Endothelial cell of umbilical vein (primary cell): ENCODE measurements at regions not wholly inside any gene's neighbourhood (a gene's known extent, or its start where the extent isn't known, plus 50 kb on each side); places are given as distances from the start of the nearest gene placed in this dataset.
"Not testable (repeated sequence)": the region's sequence is repeated elsewhere in the genome, so short reads cannot be mapped to it uniquely, and the experiment has no call there.

ENCODE experiments used
- BruUV-seq: library from RNA; stranded (reverse); fragments of 400-500 nt; replicated peaks from 2 replicates; lab custom pipeline; 2021; lab: Mats Ljungman, UMichigan
- CTCF ChIA-PET: fragments of 300-600, 350-600 bp; sonication (Branson Sonifier 250); formaldehyde crosslinking; loops from one replicate; lab custom pipeline; 2021; ENCODE audit warnings: antibody characterized with exemption, inconsistent platforms; lab: Charles Lee
- POLR2A ChIA-PET: fragments of 300-600, 350-600 bp; sonication (Branson Sonifier 250); formaldehyde crosslinking; loops from one replicate; lab custom pipeline; 2021; ENCODE audit warnings: antibody characterized with exemption, inconsistent platforms; lab: Charles Lee
- DNase-seq: peaks from one replicate; pipeline ENCODE4 v3.0.0-alpha.2; 2011; ENCODE audit warnings: low read depth, low spot score
- FAIRE-seq: peaks from 2 replicates; lab custom pipeline; 2011; peaks lifted over from hg19 to GRCh38; lab: Jason Lieb, UNC
- H2AFZ ChIP-seq: 2 replicates; pipeline ENCODE4 v1.6.0; 2012; ENCODE audit warnings: low read depth, low read length, control low read depth, inconsistent platforms
- H3K27ac ChIP-seq: 2 replicates; pipeline ENCODE4 v1.5.1; 2011; ENCODE audit warnings: low read depth, mild to moderate bottlenecking, control low read depth, low read length, moderate library complexity; ENCODE audit not compliant: insufficient read depth
- H3K27me3 ChIP-seq, 2 experiments: 2 replicates each; pipeline versions ENCODE4 v1.6.0 to v1.6.1; 2011; ENCODE audit warnings: low read length in 2 of 2, mixed read lengths in 1 of 2; ENCODE audit not compliant: control insufficient read depth in 2 of 2, insufficient read depth in 2 of 2
- H3K36me3 ChIP-seq, 2 experiments: 2 replicates in 1 of 2; 3 replicates in 1 of 2; pipeline ENCODE4 v1.5.1; 2011; ENCODE audit warnings: low read length in 2 of 2, mild to moderate bottlenecking in 1 of 2, moderate library complexity in 1 of 2; ENCODE audit not compliant: control insufficient read depth in 2 of 2, insufficient read depth in 2 of 2; ENCODE audit errors: extremely low read depth in 1 of 2
- H3K4me1 ChIP-seq: 3 replicates; pipeline ENCODE4 v1.5.1; 2011; ENCODE audit warnings: mild to moderate bottlenecking, low read length; ENCODE audit not compliant: control insufficient read depth, insufficient read depth; ENCODE audit errors: extremely low read depth
- H3K4me2 ChIP-seq: 2 replicates; pipeline ENCODE4 v1.6.1; 2011; ENCODE audit warnings: low read length, control low read depth, mixed read lengths; ENCODE audit not compliant: insufficient read depth
- H3K4me3 ChIP-seq, 3 experiments: fragments of 200-600 bp in 1 of 3; sonication (generic), shearing (Covaris generic) in 1 of 3; replicated peaks in 1 of 3; 2 replicates each; pipeline ENCODE4 v1.5.1; 2011 to 2016; ENCODE audit warnings: control low read depth in 3 of 3, low read length in 3 of 3, mild to moderate bottlenecking in 2 of 3, inconsistent platforms in 1 of 3, low read depth in 1 of 3, moderate library complexity in 1 of 3; ENCODE audit not compliant: insufficient read depth in 1 of 3
- H3K79me2 ChIP-seq: 2 replicates; pipeline ENCODE4 v1.6.0; 2012; ENCODE audit warnings: low read length, inconsistent platforms; ENCODE audit not compliant: control insufficient read depth, insufficient read depth
- H3K9ac ChIP-seq: replicated peaks from 2 replicates; pipeline ENCODE3; 2011; ENCODE audit warnings: low read length, control low read depth; ENCODE audit not compliant: insufficient read depth; ENCODE audit errors: extremely low read depth
- H3K9me1 ChIP-seq: replicated peaks from 3 replicates; pipeline ENCODE4 v1.6.0; 2011; ENCODE audit warnings: mild to moderate bottlenecking, low read length; ENCODE audit not compliant: control insufficient read depth, insufficient read depth; ENCODE audit errors: extremely low read depth
- H3K9me3 ChIP-seq: replicated peaks from 2 replicates; pipeline ENCODE4 v1.5.1; 2012; ENCODE audit warnings: low read length, inconsistent platforms; ENCODE audit not compliant: control insufficient read depth, insufficient read depth
- H4K20me1 ChIP-seq: replicated peaks from 2 replicates; pipeline ENCODE3; 2011; ENCODE audit warnings: mild to moderate bottlenecking, low read length; ENCODE audit not compliant: control insufficient read depth, insufficient read depth; ENCODE audit errors: extremely low read depth
- EZH2 ChIP-seq: IDR thresholded peaks from 2 replicates; pipeline ENCODE4 v1.6.1; 2012; ENCODE audit warnings: borderline replicate concordance, low read depth, mild to moderate bottlenecking, moderate library complexity, low read length, inconsistent platforms; ENCODE audit not compliant: severe bottlenecking
- FOS ChIP-seq: IDR thresholded peaks from 2 replicates; pipeline ENCODE4 v1.6.1; 2011; ENCODE audit warnings: mild to moderate bottlenecking, low read length, moderate library complexity, borderline replicate concordance; ENCODE audit not compliant: insufficient read depth
- GATA2 ChIP-seq: IDR thresholded peaks from 2 replicates; pipeline ENCODE4 v1.7.0; 2011; ENCODE audit warnings: low read depth, mild to moderate bottlenecking, moderate library complexity, mixed read lengths, low read length; ENCODE audit not compliant: insufficient read length, insufficient read depth
- JUN ChIP-seq: IDR thresholded peaks from 2 replicates; pipeline ENCODE4 v1.6.1; 2011; ENCODE audit warnings: borderline replicate concordance, low read depth; ENCODE audit not compliant: insufficient read length, insufficient read depth
- MYC ChIP-seq: IDR thresholded peaks from one replicate; pipeline ENCODE4 v1.6.1; 2011; ENCODE audit warnings: mild to moderate bottlenecking, low read depth, low read length
- POLR2A ChIP-seq: IDR thresholded peaks from 2 replicates; pipeline ENCODE4 v1.6.1; 2012; ENCODE audit warnings: low read depth, mild to moderate bottlenecking, control low read depth, low read length
- POLR2AphosphoS5 ChIP-seq: IDR thresholded peaks from 2 replicates; pipeline ENCODE4 v1.6.1; 2012; ENCODE audit warnings: low read depth, mild to moderate bottlenecking, control low read depth, low read length, moderate library complexity; ENCODE audit not compliant: insufficient read depth
- dilution Hi-C: fragments of 300-500 bp; cut with MboI; formaldehyde crosslinking; loops from one replicate; pipeline ENCODE4 v1.15.0; 2019; ENCODE audit warnings: low sequenced_read_pairs; ENCODE audit not compliant: extremely low pct_ligation_motif_present
- intact Hi-C: fragments of 100-400 bp; cut with micrococcal nuclease; formaldehyde crosslinking; loops from one replicate; pipeline ENCODE4 v1.10.0; 2022
- TF ChIP-seq, protein P1 (sequence below), 2 donors: IDR thresholded peaks; 1 replicate in 1 of 2; 2 replicates in 1 of 2; pipeline ENCODE4 v1.5.1; 2011; ENCODE audit warnings: low read length in 2 of 2, mild to moderate bottlenecking in 2 of 2, moderate library complexity in 2 of 2, control low read depth in 1 of 2, inconsistent platforms in 1 of 2, low read depth in 1 of 2; ENCODE audit not compliant: insufficient read depth in 1 of 2; ENCODE audit errors: extremely low read depth in 1 of 2
- TF ChIP-seq, protein P2 (sequence below): IDR thresholded peaks from 2 replicates; pipeline ENCODE4 v1.6.1; 2011; ENCODE audit not compliant: insufficient read depth, insufficient read length

- H4K20me1 ChIP-seq: no peaks in the 10 kb centered on the region
- DNase-seq (no peak), FAIRE-seq (no peak)
- H3K79me2 ChIP-seq: no peaks in the 10 kb centered on the region
- no peaks in the 10 kb centered on the region for H3K27me3 ChIP-seq
- H2AFZ ChIP-seq: no peak overlapping the region
- no peak overlapping the region for H3K9ac ChIP-seq
- intact Hi-C loops: no loop called here
- TF ChIP-seq GATA2 (no peak), MYC (no peak), POLR2A (no peak), POLR2AphosphoS5 (no peak), JUN (no peak), EZH2 (no peak), FOS (no peak)
- TF ChIP-seq, protein P1, sequence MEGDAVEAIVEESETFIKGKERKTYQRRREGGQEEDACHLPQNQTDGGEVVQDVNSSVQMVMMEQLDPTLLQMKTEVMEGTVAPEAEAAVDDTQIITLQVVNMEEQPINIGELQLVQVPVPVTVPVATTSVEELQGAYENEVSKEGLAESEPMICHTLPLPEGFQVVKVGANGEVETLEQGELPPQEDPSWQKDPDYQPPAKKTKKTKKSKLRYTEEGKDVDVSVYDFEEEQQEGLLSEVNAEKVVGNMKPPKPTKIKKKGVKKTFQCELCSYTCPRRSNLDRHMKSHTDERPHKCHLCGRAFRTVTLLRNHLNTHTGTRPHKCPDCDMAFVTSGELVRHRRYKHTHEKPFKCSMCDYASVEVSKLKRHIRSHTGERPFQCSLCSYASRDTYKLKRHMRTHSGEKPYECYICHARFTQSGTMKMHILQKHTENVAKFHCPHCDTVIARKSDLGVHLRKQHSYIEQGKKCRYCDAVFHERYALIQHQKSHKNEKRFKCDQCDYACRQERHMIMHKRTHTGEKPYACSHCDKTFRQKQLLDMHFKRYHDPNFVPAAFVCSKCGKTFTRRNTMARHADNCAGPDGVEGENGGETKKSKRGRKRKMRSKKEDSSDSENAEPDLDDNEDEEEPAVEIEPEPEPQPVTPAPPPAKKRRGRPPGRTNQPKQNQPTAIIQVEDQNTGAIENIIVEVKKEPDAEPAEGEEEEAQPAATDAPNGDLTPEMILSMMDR (IDR thresholded peaks at IDR 0.05; ENCODE audit: extremely low read depth in 1 of 2, insufficient read depth in 1 of 2, low read depth in 1 of 2, low read length in 2 of 2): no peak
- TF ChIP-seq, protein P2, sequence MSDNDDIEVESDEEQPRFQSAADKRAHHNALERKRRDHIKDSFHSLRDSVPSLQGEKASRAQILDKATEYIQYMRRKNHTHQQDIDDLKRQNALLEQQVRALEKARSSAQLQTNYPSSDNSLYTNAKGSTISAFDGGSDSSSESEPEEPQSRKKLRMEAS: no peak
- no peaks in the 10 kb centered on the region for H3K9me1 ChIP-seq
- H3K4me3 ChIP-seq: no peak overlapping the region
- dilution Hi-C loops: no loop called here
- ChIA-PET CTCF (no interaction called here), POLR2A (no interaction called here)
- no TSS peak for BruUV-seq
- H3K27ac ChIP-seq: no peak overlapping the region
- H3K4me2 ChIP-seq: no peak overlapping the region
- H3K36me3 ChIP-seq: no peaks in the 10 kb centered on the region
- peaks cover 2% of the 10 kb centered on the region for H3K9me3 ChIP-seq
- no peaks in the 10 kb centered on the region for H3K4me1 ChIP-seq
Observed at GRCh38 chr5:85990998-85991397, 626.7 kb upstream of the COX7C start.

- H2AFZ ChIP-seq, H3K9ac ChIP-seq, H3K9me3 ChIP-seq, FAIRE-seq, H3K36me3 ChIP-seq, H3K4me3 ChIP-seq, H3K9me1 ChIP-seq, H3K79me2 ChIP-seq, BruUV-seq, H3K27ac ChIP-seq, intact Hi-C loops, POLR2A ChIA-PET, dilution Hi-C loops, DNase-seq, H3K27me3 ChIP-seq, H4K20me1 ChIP-seq, H3K4me1 ChIP-seq, H3K4me2 ChIP-seq, CTCF ChIA-PET: not testable (repeated sequence)
Observed at GRCh38 chr5:85994653-85995052, 623.1 kb upstream of the COX7C start.
